Dermis blood vessel endothelial cell (primary cell): ENCODE measurements at regions not wholly inside any gene's neighbourhood (a gene's known extent, or its start where the extent isn't known, plus 50 kb on each side); places are given as distances from the start of the nearest gene placed in this dataset.

Source experiments
- DNase-seq: peaks from one replicate; pipeline ENCODE4 v3.0.0; 2010

DNA sequence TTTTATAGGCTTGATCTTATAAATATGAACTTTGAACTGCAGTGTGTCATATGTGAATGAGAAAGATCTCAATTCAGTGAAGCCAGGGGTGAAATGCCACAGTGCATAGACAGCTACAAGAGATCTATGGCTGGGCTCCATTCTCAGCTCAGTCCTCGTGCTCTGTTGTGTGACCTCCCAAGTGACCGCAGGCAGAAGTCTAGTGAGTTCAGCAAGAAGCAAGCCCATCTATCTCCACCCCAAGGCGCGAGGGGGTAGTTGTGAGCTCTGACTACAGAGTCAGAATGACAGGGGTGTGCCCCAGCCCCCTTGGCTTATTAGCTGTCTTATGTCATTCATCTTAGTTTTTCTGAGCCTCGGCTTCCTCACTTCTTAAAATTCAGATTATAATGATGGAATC is 378.3 kb downstream of the FBXW7 start:
- no peak for DNase-seq

DNA sequence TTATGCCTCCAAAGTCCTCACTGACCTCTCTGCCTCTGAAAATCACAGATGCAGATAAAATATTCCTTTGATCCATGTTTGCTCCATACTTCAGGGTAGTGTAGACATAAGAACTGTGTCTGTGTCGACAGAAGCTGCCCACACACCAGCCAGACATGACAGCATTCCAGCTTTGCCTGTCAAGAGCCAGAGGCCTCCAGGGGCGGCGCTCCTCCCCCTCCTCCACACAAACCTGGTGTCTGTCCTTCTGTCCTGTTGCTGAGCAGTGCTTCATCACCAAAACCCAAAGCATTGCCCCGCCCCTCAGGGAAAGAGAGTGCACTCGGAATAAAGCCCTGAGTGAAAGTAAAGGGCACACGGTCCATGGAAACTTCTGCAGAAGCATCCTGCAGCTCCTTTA is 379.4 kb downstream of the FBXW7 start:
- DNase-seq, result no peak

DNA sequence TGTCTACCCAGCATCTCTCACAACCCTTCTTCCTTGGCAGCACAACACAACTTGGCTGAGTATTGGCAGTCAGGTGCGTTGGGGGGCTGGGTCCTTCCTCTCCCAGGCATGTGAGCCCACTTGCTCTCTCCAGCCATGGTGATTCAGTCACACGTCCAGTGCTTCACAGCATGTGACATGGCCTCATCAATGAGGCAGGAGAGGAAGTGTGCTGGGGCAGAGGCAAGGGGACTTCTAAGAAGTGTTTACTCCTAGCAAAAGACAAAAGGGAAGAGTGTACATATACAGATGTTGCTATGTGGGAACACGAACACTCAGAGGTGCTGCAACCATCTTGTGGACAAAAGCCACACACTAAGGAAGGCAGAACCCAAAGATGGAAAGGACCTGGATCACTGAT is 380.8 kb downstream of the FBXW7 start:
- no peak for DNase-seq

DNA sequence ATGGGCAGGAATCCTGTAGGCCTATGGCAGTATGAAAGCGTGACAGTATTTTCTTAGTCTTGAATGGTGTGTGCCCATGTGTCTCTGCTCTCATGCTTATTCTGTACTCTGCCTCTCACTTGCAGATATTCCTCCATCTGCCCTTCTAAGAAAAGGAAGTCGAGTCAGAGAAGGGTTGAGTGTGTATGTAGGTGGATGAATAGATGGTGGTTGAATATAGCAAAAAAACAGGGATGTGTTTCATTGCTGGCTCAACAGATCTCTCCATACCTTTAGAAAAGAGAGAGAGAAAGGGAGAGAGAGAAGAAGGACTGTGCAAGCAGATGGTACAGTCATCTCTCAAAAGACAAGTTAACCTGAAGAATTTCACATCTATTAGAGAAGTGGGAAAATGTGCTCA is 381.5 kb downstream of the FBXW7 start:
- DNase-seq, result no peak

DNA sequence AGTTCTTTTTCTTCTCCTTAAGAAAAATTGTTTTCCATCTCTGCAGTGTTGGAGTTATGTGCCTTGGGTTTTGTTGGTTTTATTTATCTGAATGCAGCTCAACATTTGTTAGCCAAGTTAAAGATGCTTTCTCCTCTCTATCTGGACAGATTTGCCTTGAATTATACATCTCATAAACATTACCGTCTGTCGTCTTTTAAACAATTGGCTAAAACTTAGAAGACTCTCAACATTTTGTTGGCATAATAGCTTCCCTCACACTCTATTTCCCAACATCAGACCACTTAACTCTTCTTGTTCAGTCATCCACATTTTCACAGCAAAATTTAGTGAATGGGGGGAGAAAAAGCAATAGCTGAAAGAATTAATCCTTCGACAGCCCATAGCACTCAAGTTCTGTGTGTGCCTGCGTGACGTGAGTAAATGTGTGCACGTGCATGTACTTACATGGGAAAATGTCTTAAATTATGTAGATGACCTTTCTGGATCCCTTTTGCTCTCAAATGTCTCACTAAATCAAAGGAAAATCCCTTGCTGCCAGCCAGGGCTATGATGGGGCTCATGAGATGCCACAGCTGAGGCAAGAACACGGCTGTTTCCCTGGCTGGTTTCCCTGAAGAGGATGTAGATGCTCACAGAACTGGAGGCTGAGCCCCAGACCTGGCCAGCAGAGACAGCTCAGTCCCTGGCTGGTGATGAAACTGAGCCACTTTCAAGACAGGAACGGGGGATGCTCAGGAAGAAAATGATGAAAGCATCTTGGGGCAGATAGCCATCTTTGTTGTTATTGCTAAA is 382.2 kb downstream of the FBXW7 start:
- DNase-seq, result no peak

GRCh38 chr4:152150214-152150613 is 385.7 kb downstream of the FBXW7 start:
- no peak for DNase-seq

DNA sequence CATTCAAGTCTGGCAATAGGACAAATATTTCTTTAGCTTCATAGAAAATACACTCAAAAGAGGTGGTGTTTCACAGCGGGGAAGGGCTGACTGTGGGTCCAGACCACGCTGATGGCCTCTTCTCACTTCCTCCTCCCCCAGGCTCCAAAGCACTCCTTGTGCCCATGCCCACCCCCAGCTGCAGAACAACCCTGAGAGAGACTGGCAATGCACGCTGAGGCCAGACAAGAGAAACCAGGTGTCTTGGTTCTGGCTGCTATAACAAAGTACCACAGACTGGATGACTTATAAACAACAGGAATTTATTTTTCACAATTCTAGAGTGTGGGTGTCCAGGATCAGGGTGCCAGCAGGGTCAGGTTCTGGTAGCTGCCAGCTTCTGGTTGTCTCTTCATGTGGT is 386.1 kb downstream of the FBXW7 start:
- no peak for DNase-seq

DNA sequence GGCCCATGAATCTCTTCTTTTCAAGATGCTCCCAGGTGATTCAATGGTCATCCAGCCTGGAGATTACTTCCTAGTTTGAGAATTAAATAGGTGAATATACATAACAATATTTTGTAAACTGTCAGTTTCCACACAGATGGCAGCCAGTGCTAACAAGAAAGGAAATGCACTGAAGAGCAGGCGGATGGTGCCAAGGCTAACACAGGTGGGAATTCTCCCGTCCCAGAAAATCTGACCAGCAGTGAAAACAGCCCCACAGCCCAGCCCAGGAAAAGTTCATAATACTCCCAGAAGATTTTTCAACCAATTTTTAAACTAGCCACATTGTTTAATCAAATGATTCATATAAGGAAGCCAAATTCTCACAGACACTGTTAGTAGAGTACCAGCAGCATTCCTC is 387.2 kb upstream of the GATB start:
- DNase-seq, result no peak

DNA sequence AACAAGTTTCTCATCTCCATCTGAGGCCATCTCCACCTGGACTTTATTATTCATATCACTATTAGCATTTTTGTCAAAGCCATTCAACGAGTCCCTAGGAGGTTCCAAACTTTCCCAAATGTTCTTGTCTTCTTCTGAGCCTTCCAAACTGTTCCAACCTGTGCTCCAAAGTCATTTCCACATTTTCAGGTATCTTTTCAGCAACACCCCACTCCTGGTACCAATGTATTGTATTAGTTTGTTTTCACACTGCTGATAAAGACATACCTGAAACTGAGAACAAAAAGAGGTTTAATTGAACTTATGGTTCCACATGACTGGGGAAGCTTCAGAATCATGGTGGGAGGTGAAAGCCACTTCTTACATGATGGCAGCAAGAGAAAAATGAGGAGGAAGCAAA is 385.4 kb upstream of the GATB start:
- no peak for DNase-seq

- no peak for DNase-seq
These were observed 383.0 kb upstream of the GATB start for GRCh38 chr4:152143806-152144205.

- DNase-seq, result no peak
These were observed 377.6 kb upstream of the GATB start for GRCh38 chr4:152138451-152138850.

DNA sequence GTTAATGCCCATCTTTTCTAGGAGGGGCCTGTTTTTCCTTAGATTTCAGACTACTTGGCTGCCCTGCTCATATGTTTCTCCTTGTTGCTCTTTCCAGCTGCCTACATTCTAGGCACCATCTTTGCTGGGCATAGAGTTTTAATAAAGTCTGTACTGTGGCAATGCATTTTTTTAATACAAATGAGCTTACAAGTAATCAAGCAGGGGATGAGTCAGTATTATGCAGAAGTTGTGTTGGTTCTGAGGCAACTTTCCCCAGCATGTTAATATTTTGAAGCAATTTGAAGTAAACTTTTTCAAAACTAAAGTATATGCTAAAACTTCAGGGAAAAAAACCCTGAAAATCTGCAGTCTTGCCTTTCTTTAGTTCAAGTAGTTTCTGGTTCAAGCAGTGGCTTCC is 372.0 kb upstream of the GATB start:
- DNase-seq, result no peak

DNA sequence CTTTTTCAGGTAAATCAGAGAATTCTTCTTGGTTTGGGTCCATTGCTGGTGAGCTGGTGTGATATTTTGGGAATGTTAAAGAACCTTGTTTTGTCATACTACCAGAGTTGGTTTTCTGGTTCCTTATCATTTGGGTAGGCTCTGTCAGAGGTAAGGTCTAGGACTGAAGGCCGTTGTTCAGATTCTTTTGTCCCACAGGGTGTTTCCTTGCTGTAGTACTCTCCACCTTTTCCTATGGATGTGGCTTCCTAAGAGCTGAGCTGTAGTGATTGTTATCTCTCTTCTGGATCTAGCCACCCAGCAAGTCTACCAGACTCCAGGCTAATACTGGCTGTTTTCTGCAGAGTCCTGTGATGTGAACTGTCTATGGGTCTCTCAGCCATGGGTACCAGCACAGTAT is 367.5 kb upstream of the GATB start:
- no peak for DNase-seq

DNA sequence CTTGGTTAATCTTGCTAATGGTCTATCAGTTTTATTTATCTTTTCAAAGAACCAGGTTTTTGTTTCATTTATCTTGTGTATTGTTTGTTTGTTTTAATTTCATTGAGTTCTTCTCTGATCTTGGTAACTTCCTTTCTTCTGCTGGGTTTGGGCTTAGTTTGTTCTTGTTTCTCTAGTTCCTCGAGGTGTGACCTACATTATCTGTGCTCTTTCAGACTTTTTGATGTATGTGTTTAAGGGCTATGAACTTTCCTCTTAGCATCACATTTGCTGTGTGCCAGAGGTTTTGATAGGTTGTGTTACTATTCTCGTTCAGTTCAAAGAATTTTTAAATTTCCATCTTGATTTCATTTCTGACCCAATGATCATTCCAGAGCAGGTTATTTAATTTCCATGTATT is 365.4 kb upstream of the GATB start:
- no peak for DNase-seq

DNA sequence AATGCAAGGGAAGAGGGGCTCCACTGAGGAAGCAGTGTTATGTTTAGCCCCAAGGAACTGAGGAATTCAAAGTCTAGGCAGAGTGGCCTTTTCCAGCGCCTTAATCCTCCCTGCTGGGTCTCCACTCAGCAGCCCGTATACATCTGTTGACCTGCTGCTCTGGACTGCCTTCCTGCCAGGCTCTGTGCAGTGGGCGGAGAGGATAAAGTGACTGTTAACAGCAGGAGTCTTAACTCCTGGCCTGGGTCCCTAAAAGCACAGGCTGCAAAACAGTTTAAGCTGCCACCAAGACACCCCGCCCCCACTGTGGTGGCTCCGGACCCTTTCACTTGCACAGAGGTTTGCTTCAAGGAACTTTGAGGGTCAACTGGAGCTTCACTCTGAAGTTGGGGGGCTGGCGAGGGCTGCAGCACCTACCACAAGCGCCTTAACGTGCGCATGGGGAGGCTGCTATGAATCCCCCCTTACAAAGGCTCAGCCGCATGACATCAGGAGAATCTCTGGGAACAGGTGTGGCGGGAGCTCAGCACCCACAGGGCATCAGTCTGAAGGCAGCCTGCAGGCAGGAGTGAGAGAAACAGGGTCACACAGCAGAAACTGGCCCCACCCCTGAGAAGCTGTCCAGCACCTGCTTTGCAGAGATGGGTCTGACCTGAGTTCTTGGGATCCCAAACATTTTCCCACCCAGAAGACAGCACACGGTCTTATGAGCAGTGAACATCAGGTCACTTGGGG is 358.2 kb upstream of the GATB start:
- no peak for DNase-seq

DNA sequence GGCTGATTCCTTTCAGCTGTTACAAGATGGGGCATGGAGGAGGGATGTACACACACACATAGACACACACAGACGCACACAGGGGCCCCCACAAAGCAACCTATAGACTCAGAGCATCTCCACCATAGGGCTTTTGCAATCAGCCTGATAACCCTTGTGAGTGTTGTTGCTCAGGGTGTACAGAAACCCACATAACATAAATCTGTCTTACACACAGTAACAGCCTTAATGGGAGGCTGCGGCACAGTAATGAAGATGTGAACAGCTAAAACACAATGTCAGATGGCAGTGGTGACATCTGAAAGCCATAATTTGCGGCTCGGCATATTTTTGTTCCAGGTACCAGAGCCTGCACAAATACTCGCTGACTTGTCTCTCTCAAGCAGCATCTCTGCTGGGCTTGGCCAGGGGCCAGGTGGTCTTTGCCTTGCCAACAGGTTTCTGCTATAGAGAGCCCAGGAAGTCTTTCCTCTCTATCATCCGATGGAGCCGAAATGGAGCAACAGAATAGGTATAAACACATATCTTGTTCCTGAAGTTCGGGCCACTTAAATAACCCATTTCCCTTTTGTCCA is 357.2 kb upstream of the GATB start:
- no peak for DNase-seq

DNA sequence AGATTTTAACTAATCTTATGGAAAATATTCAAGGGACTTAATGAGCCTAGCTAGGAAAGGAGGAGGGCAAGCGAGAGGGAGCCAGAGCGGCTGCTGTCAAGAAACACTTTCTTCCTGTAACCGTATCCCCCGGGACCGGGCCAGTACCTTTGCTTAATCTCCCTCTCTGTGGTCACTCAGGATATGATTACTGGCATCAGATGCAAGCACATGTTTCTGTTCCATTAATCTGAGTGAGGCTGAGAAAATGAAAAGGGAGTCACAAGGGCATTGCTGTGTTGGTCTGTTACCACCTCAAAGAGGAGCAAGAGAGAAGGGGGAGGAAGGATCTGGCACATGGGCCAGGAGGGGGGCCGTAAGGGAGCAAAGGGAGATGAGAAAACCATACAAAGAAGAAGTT is 356.7 kb upstream of the GATB start:
- DNase-seq, result no peak

DNA sequence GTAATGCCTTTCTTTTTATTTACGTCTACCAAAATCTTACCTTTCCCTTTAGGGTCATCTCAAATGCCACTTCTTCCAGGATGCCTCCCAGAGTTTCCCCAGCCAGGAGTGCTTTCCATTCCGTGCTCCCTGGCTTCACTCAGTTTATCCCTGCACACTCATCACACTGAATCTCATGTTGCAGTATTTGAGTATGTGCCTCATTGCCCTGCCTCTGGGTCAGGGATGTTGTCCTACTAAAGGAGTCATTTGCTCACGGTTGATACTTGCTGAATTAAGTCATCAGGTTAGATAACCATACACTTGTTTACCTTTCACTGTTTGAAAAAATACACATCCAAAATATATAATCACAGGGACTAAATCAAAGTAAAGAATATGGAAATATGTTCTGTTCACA is 356.2 kb upstream of the GATB start:
- DNase-seq, result no peak

GRCh38 chr4:152115794-152116193 is 355.0 kb upstream of the GATB start:
- peak; percentile 65 for DNase-seq

- DNase-seq, result peak; percentile 40
These were observed 354.3 kb upstream of the GATB start for GRCh38 chr4:152115118-152115517.

- DNase-seq, result no peak
These were observed 353.8 kb upstream of the GATB start for GRCh38 chr4:152114562-152114961.

- no peak for DNase-seq
These were observed 352.1 kb upstream of the GATB start for GRCh38 chr4:152112887-152113286.

- no peak for DNase-seq
These were observed 351.4 kb upstream of the GATB start for GRCh38 chr4:152112190-152112589.

DNA sequence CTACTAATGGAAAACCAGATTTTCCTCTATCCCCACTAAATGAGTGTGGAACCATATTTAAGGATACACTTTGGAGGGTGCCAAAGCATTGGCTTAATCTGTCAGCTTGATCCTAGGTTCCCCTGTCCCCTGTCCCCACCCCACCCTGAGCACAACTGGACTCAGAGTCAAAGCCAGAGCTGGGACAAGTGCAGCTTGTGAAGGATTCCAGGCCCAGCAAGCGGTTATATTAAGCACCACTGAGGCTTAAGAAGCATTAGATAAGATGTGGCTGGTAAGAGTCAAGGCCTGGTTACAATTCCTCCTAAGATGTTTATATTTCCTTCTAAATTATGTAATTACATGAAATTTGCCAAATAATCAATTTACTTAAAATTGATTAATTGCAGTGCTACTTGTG is 350.0 kb upstream of the GATB start:
- no peak for DNase-seq
